Stimulated activated CD4-positive, alpha-beta T cell treated with anti-CD3 and anti-CD28 coated beads, Interleukin-4, amount 100 ng/mL, for 24 hours (primary cell): ENCODE measurements at regions not wholly inside any gene's neighbourhood (a gene's known extent, or its start where the extent isn't known, plus 50 kb on each side); places are given as distances from the start of the nearest gene placed in this dataset.
"Not testable (repeated sequence)": the region's sequence is repeated elsewhere in the genome, so short reads cannot be mapped to it uniquely, and the experiment has no call there.

ENCODE experiments used
- DNase-seq: peaks from one replicate; pipeline ENCODE4 v3.0.0-alpha.2; 2020

GRCh38 chr12:116361414-116362223 lies 84.1 kb upstream of the MED13L start:
- no peak for DNase-seq

GRCh38 chr12:116365114-116365513 lies 87.6 kb upstream of the MED13L start:
- DNase-seq, result no peak

GRCh38 chr12:116365606-116366455 lies 88.3 kb upstream of the MED13L start:
- DNase-seq, result no peak

GRCh38 chr12:116366456-116366776 lies 88.9 kb upstream of the MED13L start:
- DNase-seq, result no peak

GRCh38 chr12:116366824-116367223 lies 89.3 kb upstream of the MED13L start:
- no peak for DNase-seq

- no peak for DNase-seq
Observed at GRCh38 chr12:116368196-116369194, 91.0 kb upstream of the MED13L start.

- no peak for DNase-seq
Observed at GRCh38 chr12:116370004-116370404, 92.5 kb upstream of the MED13L start.

- DNase-seq, result no peak
Observed at GRCh38 chr12:116370886-116371580, 93.5 kb upstream of the MED13L start.

GRCh38 chr12:116372815-116373214 lies 95.3 kb upstream of the MED13L start:
- DNase-seq, result no peak

GRCh38 chr12:116373572-116374206 lies 96.2 kb upstream of the MED13L start:
- DNase-seq, result no peak

- no peak for DNase-seq
Observed at GRCh38 chr12:116374207-116374606, 96.7 kb upstream of the MED13L start.

GRCh38 chr12:116375278-116375842 lies 97.9 kb upstream of the MED13L start:
- DNase-seq, result no peak

GRCh38 chr12:116376354-116377193 lies 99.1 kb upstream of the MED13L start:
- no peak for DNase-seq

GRCh38 chr12:116377194-116377571 lies 99.7 kb upstream of the MED13L start:
- not testable (repeated sequence) for DNase-seq

GRCh38 chr12:116378002-116378401 lies 100.5 kb upstream of the MED13L start:
- DNase-seq, result no peak

GRCh38 chr12:116380108-116380507 lies 102.6 kb upstream of the MED13L start:
- no peak for DNase-seq

- DNase-seq, result not testable (repeated sequence)
Observed at GRCh38 chr12:116380740-116381139, 103.2 kb upstream of the MED13L start.

GRCh38 chr12:116381240-116381743 lies 103.8 kb upstream of the MED13L start:
- DNase-seq, result no peak

GRCh38 chr12:116381744-116382685 lies 104.5 kb upstream of the MED13L start:
- DNase-seq, result no peak
